ENCODE measurements at regions not wholly inside any gene's neighbourhood (a gene's known extent, or its start where the extent isn't known, plus 50 kb on each side); places are given as distances from the start of the nearest gene placed in this dataset.
"Not testable (repeated sequence)": the region's sequence is repeated elsewhere in the genome, so short reads cannot be mapped to it uniquely, and the experiment has no call there.

GRCh38 chr3:195970873-195971272 is 62.5 kb upstream of the TNK2 start:
- DNase-seq (ENCODE audit: low spot score), result not testable (repeated sequence)

GRCh38 chr3:195969838-195970776 is 61.8 kb upstream of the TNK2 start:
- DNase-seq (ENCODE audit: low spot score), result not testable (repeated sequence)

GRCh38 chr3:195969341-195969740 is 61.0 kb upstream of the TNK2 start:
- DNase-seq (ENCODE audit: low spot score), result not testable (repeated sequence)

- not testable (repeated sequence) for DNase-seq (ENCODE audit: low spot score)
Measured at GRCh38 chr3:195968104-195968503, 59.8 kb upstream of the TNK2 start.

- not testable (repeated sequence) for DNase-seq (ENCODE audit: low spot score)
Measured at GRCh38 chr3:195967387-195967720, 59.0 kb upstream of the TNK2 start.

GRCh38 chr3:195966563-195967386 is 58.4 kb upstream of the TNK2 start:
- DNase-seq (ENCODE audit: low spot score), result not testable (repeated sequence)

GRCh38 chr3:195965217-195965616 is 56.9 kb upstream of the TNK2 start:
- not testable (repeated sequence) for DNase-seq (ENCODE audit: low spot score)

- DNase-seq (ENCODE audit: low spot score), result not testable (repeated sequence)
Measured at GRCh38 chr3:195964318-195965107, 56.2 kb upstream of the TNK2 start.

GRCh38 chr3:195962222-195962621 is 53.9 kb upstream of the TNK2 start:
- DNase-seq (ENCODE audit: low spot score), result not testable (repeated sequence)

GRCh38 chr3:195960971-195961775 is 52.8 kb upstream of the TNK2 start:
- not testable (repeated sequence) for DNase-seq (ENCODE audit: low spot score)

- DNase-seq (ENCODE audit: low spot score), result not testable (repeated sequence)
Measured at GRCh38 chr3:195960164-195960563, 51.8 kb upstream of the TNK2 start.

- DNase-seq (ENCODE audit: low spot score), result not testable (repeated sequence)
Measured at GRCh38 chr3:195959367-195960157, 51.2 kb upstream of the TNK2 start.

- DNase-seq (ENCODE audit: low spot score), result not testable (repeated sequence)
Measured at GRCh38 chr3:195958736-195959135, 50.4 kb upstream of the TNK2 start.

All from AG08395 (cell line).